ENCODE measurements at regions not wholly inside any gene's neighbourhood (a gene's known extent, or its start where the extent isn't known, plus 50 kb on each side); places are given as distances from the start of the nearest gene placed in this dataset.

- no peak for TF ChIP-seq POLR2A (IDR thresholded peaks at IDR 0.05; ENCODE audit: low read length)
- no peak for TF ChIP-seq GATA1 (IDR thresholded peaks at IDR 0.05; ENCODE audit: low read depth, low read length)
Observed at GRCh38 chr16:47753659-47754058, 292.5 kb downstream of the PHKB start.

Data from erythroblast (primary cell).